ENCODE measurements at regions not wholly inside any gene's neighbourhood (a gene's known extent, or its start where the extent isn't known, plus 50 kb on each side); places are given as distances from the start of the nearest gene placed in this dataset.

GRCh38 chr5:58357799-58358500 lies 101.9 kb downstream of the PLK2 start:
- Histone ChIP-seq H3K4me3 (ENCODE audit: insufficient read depth, low read depth, low read length) (no peak overlapping the region), H3K36me3 (ENCODE audit: insufficient read depth, low read length) (no peaks in the 10 kb centered on the region), H4K20me1 (ENCODE audit: insufficient read depth, low read length) (no peaks in the 10 kb centered on the region), H3K4me1 (ENCODE audit: insufficient read depth, low read length) (no peaks in the 10 kb centered on the region), H2AFZ (ENCODE audit: low read depth, low read length) (no peak overlapping the region), H3K27me3 (ENCODE audit: insufficient read depth, low read length) (no peaks in the 10 kb centered on the region), H3K79me2 (ENCODE audit: insufficient read depth, low read length) (no peaks in the 10 kb centered on the region), H3K9ac (ENCODE audit: low read length) (no peak overlapping the region), H3K27ac (ENCODE audit: low read depth, low read length) (no peak overlapping the region), H3K4me2 (ENCODE audit: low read length) (no peak overlapping the region), H3K9me3 (ENCODE audit: insufficient read depth, low read depth, low read length) (no peaks in the 10 kb centered on the region)
- Mint-ChIP-seq H3K9me3 (ENCODE audit: unreplicated experiment) (no peaks in the 10 kb centered on the region), H3K27ac (ENCODE audit: unreplicated experiment) (no peak overlapping the region), H3K4me1 (ENCODE audit: low read depth, unreplicated experiment) (no peaks in the 10 kb centered on the region), H3K4me3 (ENCODE audit: unreplicated experiment) (no peak overlapping the region), H3K36me3 (ENCODE audit: low read depth, unreplicated experiment) (no peaks in the 10 kb centered on the region), H3K27me3 (ENCODE audit: low read depth, unreplicated experiment) (no peaks in the 10 kb centered on the region)
- FAIRE-seq (no peak), DNase-seq (ENCODE audit: low read depth) (no peak)
- TF ChIP-seq EZH2 (IDR thresholded peaks at IDR 0.05; ENCODE audit: insufficient read depth, low read length) (no peak), CTCF (IDR thresholded peaks at IDR 0.05; ENCODE audit: insufficient read depth, low read depth, low read length) (no peak)

- no peaks in the 10 kb centered on the region for H3K27me3 ChIP-seq (ENCODE audit: insufficient read depth, low read length)
- H3K4me3 ChIP-seq (ENCODE audit: insufficient read depth, low read depth, low read length): no peak overlapping the region
- TF ChIP-seq CTCF (IDR thresholded peaks at IDR 0.05; ENCODE audit: insufficient read depth, low read depth, low read length) (no peak), EZH2 (IDR thresholded peaks at IDR 0.05; ENCODE audit: insufficient read depth, low read length) (no peak)
- FAIRE-seq (no peak), DNase-seq (ENCODE audit: low read depth) (no peak)
- H3K9me3 ChIP-seq (ENCODE audit: insufficient read depth, low read depth, low read length): no peaks in the 10 kb centered on the region
- H3K27me3 Mint-ChIP-seq (ENCODE audit: low read depth, unreplicated experiment): no peaks in the 10 kb centered on the region
- no peaks in the 10 kb centered on the region for H3K36me3 Mint-ChIP-seq (ENCODE audit: low read depth, unreplicated experiment)
- H3K79me2 ChIP-seq (ENCODE audit: insufficient read depth, low read length): no peaks in the 10 kb centered on the region
- H2AFZ ChIP-seq (ENCODE audit: low read depth, low read length): no peak overlapping the region
- no peaks in the 10 kb centered on the region for H4K20me1 ChIP-seq (ENCODE audit: insufficient read depth, low read length)
- no peak overlapping the region for H3K27ac Mint-ChIP-seq (ENCODE audit: unreplicated experiment)
- no peak overlapping the region for H3K4me2 ChIP-seq (ENCODE audit: low read length)
- H3K9me3 Mint-ChIP-seq (ENCODE audit: unreplicated experiment): no peaks in the 10 kb centered on the region
- H3K4me1 ChIP-seq (ENCODE audit: insufficient read depth, low read length): no peaks in the 10 kb centered on the region
- H3K9ac ChIP-seq (ENCODE audit: low read length): no peak overlapping the region
- no peak overlapping the region for H3K27ac ChIP-seq (ENCODE audit: low read depth, low read length)
- no peaks in the 10 kb centered on the region for H3K4me1 Mint-ChIP-seq (ENCODE audit: low read depth, unreplicated experiment)
- H3K4me3 Mint-ChIP-seq (ENCODE audit: unreplicated experiment): no peak overlapping the region
- no peaks in the 10 kb centered on the region for H3K36me3 ChIP-seq (ENCODE audit: insufficient read depth, low read length)
Observed at GRCh38 chr5:58357121-58357520, 102.8 kb downstream of the PLK2 start.

GRCh38 chr5:58356662-58357061 lies 103.2 kb downstream of the PLK2 start:
- Histone ChIP-seq H3K27me3 (ENCODE audit: insufficient read depth, low read length) (no peaks in the 10 kb centered on the region), H3K9me3 (ENCODE audit: insufficient read depth, low read depth, low read length) (no peaks in the 10 kb centered on the region), H3K27ac (ENCODE audit: low read depth, low read length) (no peak overlapping the region), H2AFZ (ENCODE audit: low read depth, low read length) (no peak overlapping the region), H3K36me3 (ENCODE audit: insufficient read depth, low read length) (no peaks in the 10 kb centered on the region), H4K20me1 (ENCODE audit: insufficient read depth, low read length) (no peaks in the 10 kb centered on the region), H3K9ac (ENCODE audit: low read length) (no peak overlapping the region), H3K79me2 (ENCODE audit: insufficient read depth, low read length) (no peaks in the 10 kb centered on the region), H3K4me3 (ENCODE audit: insufficient read depth, low read depth, low read length) (no peak overlapping the region), H3K4me1 (ENCODE audit: insufficient read depth, low read length) (no peaks in the 10 kb centered on the region), H3K4me2 (ENCODE audit: low read length) (no peak overlapping the region)
- Mint-ChIP-seq H3K36me3 (ENCODE audit: low read depth, unreplicated experiment) (no peaks in the 10 kb centered on the region), H3K27ac (ENCODE audit: unreplicated experiment) (no peak overlapping the region), H3K27me3 (ENCODE audit: low read depth, unreplicated experiment) (no peaks in the 10 kb centered on the region), H3K4me1 (ENCODE audit: low read depth, unreplicated experiment) (no peaks in the 10 kb centered on the region), H3K4me3 (ENCODE audit: unreplicated experiment) (no peak overlapping the region), H3K9me3 (ENCODE audit: unreplicated experiment) (no peaks in the 10 kb centered on the region)
- DNase-seq (ENCODE audit: low read depth) (no peak), FAIRE-seq (no peak)
- TF ChIP-seq EZH2 (IDR thresholded peaks at IDR 0.05; ENCODE audit: insufficient read depth, low read length): no peak
- no peak for TF ChIP-seq CTCF (IDR thresholded peaks at IDR 0.05; ENCODE audit: insufficient read depth, low read depth, low read length)
